Medulla oblongata (tissue), 1 donor: ENCODE measurements at regions not wholly inside any gene's neighbourhood (a gene's known extent, or its start where the extent isn't known, plus 50 kb on each side); places are given as distances from the start of the nearest gene placed in this dataset.
A peak's percentile ranks its signal among the peaks of the same experiment; 100 is the strongest.

ENCODE experiments used
- DNase-seq: peaks from one replicate; pipeline ENCODE4 v3.0.0-alpha.2; 2015; ENCODE audit errors: extremely low spot score

DNA sequence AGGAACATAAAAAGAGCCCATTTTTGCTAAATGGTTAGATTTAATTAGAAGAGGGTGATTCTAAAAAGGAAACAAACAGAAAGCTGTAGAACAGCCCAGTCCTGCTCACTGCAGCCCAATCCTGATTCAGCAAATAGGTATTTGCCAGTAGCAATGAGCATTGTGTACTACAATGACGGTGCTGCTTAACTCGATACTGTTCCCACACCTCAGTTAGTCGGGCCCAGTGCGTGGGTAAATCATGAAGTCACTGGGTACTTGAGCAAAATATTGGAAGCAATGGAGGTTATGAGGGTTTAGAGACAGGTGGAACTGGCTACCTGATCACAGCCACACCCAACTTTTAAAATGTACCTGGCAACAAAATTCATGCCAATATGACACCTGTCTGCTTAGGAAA is 101.5 kb upstream of the ADGRL2 start:
- DNase-seq, result no peak

DNA sequence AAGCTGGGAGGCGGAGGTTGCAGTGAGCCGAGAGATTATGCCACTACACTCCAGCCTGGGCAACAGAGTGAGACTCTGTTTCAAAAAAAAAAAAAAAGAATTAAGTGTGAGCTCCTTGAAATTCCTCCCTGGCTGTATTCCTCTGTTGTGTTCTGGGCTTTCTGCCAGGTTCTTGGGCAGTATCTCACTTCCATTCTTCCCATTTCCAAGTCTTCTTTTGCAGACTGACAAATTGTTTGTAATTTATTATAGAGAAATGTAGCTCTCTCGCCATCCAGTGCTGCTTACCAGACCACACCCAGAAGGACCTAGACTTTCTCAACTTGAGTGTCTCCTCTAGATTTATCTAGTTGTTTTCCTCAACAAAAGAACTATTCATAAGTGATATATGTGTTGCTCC is 105.0 kb upstream of the ADGRL2 start:
- no peak for DNase-seq

DNA sequence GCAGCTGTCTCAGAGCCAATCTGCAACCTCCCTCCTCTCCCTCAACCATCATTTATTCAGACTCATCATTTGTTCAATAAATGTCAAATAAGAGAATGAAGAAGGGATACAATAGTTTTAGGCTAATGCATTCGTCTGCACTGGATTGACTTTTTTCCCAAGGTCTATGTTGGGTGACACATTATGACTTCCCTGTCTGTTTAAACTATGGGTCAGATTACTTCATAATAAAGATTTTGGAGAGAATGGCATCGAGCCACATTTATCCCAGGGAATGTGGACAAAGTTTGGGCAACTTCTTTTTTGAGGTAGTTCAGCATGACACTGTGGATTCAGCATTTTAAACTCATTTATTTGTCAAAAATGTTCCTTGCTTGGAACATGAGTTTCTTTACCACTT is 107.4 kb upstream of the ADGRL2 start:
- DNase-seq, result no peak

DNA sequence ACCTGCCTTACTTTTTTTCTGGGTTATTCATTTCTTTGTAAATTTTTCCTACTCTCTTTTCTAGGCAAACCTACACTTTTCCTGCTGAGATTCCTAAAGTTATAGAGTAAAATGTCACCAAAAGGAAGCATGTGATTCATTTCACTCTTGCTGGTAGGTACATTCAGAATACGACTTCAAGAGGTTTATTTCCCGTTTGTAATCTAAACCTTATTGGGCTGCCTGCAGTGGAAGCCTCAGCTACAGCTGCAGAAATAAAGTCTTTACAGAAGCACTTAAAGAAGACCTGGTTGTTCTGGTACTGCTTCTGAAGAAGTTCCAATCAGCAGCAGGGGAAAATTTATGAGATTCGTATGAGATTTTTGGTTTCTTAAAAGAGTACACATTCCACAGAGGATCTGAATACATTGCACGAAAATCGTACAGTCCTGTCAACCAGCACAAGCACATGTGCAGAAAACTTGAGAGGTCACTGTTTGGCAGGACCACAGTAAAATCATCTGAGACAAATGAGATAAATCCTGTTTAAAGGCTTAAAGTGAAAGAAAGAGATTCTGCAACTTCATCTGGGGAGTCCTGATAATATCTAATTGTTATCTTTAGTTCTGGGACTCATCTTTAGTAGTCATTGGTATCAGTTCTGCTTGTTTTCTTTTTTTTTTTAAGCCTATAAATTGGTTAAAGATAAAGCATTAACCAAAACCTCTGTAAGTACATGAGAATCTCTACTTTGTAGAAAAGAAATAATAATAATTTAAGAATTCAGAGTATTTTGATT is 109.9 kb upstream of the ADGRL2 start:
- DNase-seq, result no peak

DNA sequence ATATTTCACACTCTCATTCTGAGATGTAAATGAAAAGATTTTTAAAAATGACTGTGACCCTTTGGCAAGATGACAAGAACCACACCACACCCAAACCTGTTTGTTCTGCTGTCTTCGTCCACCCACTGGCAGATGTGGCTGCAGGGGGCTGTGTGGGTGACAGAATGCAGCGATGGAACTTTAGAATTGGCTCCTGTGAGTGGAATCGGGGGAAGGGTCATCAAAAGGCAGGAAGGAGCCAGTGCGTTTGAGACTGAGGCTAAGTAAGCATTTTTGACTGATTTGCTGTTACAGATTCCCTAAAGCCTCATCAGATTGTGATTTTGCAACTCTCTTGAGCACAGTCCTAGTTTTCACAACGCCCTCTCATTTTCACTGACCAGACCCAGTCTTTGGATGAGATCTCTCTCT is 111.2 kb upstream of the ADGRL2 start:
- DNase-seq, result no peak

DNA sequence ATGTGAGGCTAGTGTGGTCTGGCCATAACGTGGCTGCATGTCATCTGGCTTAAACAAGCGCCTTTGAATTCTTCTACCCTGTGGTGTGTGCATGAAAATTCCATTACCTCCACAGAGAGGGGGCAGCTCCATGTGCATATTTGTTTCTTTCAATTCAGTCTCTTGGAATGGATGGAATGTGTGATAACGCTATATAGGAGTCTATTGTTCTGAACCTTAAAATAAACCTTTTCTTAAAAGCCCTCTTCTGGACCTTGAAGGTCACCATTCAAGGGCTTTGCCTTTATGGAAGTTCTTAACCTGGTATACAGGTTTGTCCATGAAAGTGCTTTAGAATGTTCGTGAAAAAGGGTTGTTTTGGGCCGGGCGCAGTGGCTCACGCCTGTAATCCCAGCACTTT is 118.2 kb upstream of the ADGRL2 start:
- DNase-seq, result no peak

DNA sequence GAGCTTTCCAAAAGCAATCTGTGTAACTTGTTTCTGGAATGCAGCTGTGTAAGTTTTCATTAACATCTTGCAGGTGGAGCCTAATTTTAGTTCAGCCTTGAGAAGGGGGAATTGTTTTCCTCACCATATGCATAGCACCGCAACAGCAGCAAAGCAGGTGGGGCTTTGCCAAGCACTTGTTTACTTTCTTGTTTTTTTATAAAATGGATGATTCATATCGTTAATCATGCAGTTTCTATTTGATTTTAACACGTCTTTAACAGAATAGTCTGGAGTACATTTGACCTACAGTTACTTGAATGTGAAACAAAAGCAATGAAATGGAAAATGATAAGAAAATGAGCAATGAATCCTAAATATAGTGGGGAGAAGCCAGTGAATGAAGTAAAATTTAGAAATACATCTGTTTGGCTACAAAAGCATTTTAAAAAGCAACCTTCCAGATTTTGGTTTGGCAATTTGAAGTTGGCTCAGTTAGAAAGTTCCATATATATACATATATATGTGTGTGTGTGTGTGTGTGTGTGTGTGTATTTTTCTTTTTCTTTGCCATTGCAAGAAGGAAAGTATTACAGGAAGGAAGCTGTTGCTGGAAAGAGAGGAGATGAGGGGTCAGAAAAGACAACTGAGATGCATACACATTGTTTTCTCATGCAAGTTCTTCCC is 119.0 kb upstream of the ADGRL2 start:
- no peak for DNase-seq

DNA sequence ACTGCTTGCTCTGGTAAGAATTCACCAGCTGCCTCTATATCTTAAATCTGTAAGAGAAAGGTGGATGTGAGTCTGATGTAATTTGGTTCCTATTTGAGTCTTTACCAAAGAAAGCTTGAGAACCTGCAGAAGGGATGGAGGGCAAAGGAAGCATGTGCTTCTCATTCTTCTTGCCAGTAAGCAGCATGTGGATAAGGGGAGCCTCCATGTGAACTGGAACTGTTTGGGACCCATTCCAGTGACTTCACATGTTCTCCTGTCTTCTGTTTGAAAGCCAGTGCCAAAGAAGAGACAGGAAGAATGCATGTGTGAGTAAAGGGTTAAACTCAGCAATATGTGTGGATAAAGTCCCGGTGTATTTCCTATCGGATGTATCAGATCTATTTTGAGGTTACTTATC is 119.6 kb upstream of the ADGRL2 start:
- DNase-seq, result no peak

DNA sequence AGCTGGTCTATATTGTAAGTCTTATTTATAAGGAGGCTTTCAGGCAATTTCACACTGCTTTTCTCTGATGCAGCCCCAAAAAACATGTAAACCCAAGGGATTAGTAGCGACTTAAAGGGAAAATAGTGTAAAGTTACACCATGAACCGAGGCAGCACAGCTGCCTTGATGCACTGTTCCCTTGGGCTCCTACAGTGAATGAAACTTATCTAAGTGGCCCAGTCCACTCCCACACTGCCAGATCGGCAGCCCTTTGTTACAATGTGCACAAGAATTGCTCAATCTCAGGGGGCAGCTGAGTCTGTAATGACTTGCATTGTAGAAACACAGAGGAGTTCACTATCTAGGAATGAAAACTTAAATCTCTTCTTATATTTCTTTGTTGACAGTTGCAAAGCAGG is 120.8 kb upstream of the ADGRL2 start:
- no peak for DNase-seq

DNA sequence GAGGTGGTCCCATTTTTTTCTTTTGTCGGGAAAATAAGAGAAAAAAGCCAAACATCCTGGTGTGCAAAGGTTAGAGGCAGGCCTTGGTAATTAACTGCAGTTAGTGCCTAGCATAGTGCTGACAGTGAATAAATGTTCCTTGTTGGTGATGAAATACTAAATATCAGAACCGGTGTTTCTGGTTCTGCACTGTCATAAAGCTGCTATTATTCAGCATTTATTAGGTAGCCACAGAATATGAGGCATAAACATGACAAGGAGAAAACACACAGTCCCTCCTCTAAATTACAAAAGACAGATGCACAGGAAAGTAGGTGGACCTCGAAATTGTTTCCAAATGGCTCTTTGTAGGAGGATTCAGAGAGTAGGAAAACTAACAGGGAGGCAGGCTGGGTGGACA is 122.0 kb upstream of the ADGRL2 start:
- no peak for DNase-seq

DNA sequence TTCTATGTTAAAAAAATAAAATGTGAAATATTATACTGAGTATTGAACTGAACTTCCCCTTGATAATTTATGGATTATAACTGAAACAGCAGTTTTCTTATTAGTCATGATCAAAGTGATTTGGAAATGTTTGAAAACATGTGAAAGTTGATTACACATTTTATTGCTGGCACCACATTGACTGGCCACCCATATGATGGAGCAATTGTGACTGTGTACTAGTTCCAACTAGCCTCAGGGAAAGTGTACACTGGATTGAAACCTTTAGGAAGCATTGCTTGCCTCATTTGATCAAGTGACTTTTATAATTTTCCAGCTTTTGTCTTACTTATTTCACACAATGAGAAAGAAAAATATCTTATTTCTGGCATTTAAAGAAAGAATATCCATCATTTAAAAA is 128.0 kb upstream of the ADGRL2 start:
- DNase-seq, result no peak

DNA sequence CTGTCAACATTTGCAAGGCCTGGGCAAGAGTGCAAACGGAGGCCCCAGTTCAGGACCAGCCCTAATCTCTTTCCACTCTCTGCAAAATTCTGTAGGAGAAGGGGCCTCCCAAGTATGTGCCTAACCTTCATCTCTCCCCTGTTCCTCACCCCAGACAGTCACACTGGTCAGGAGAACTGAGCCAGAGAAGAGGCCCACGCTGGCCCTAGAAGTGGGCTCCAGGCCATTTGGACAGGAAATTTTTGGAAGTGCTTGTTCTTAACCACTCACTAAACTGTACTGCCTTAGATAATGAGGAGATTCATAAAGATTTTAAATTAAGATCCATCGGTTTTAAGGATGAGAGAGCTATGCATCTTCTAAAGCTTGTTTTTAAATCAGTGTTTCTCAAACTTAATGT is 129.7 kb upstream of the ADGRL2 start:
- no peak for DNase-seq

DNA sequence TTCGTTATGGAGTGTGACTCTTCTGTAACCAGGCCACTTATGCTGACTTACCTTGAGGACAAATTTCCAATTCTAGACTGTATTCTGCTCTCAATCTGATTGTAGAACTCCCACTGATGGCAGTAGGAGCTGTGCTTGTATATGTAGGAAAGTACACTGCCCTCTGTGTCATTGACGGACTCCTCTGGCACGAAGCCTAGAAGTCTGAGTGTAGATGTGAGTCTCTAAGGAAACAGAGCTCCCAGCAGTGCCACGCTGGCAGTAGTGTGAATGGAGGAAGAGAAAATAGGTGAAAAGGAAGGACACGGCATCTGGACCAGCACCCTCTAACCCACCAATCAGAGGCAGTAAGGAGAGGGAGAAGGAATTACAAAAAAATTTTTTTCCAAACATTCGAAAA is 130.4 kb upstream of the ADGRL2 start:
- DNase-seq, result peak; percentile 75

DNA sequence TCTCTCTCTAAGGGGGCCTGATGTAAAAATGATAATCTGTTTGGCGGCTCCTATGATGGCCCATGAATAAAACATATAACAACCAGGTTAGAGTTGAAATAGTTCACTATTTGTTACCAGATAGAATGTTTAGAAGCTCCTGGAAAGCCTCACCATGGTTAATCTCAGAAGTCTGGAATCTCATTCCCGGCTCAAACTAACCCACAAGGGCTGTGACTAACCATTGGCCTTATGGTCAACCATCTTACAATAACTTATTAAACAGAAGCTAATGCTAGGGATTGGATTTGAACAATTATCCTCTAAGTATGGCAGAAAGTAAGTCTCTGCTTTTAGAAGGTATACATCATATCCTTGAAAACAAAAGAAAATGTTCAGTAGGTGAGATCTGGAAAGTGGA is 134.1 kb upstream of the ADGRL2 start:
- DNase-seq, result no peak

DNA sequence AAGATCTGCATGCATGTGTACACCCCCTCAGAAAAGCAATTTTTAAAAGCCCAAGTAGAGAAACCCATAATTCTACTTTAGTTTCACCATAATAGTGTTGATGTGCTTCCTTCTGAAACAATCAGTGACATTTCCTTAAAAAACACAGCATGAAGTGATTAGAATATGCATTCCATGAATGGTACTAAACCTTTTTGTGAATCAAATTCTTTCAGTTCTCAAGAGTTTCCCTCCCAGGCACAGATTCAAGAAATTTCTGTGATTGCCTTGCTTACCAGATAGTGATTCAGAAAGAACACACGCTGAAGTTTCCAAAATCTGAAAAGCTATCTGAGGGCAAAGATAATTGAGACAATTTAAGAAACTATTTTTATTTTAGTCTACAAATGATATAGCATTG is 136.4 kb upstream of the ADGRL2 start:
- DNase-seq, result no peak

DNA sequence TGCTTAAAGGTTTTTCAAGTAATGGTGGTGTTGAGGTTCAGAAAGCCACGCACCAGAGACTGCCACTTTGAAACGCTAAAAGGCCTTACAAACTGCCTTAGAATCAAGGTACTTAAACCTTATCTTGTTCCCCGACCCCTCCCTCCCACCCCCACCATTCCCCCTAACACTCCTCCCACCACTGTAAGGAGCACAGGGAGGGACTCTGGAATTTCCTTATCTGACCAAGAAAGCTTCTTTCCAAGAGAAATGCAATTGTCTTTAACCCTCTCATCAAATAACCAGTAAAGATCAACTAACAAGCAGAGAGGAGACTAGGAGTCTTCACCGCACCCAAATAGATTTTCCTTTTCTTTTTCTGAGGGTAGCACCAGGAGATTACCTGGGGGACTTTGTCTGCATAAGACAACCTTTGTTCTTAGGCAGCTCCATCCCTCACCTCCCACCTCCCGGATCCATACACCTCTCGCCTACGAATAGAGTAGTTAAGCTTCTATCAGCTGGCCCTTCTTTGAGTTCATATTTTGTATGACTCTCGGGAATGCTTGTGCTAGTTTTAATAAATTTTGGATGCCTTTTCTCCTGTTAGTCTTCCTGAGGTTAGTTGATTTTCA is 137.7 kb upstream of the ADGRL2 start:
- DNase-seq, result no peak

DNA sequence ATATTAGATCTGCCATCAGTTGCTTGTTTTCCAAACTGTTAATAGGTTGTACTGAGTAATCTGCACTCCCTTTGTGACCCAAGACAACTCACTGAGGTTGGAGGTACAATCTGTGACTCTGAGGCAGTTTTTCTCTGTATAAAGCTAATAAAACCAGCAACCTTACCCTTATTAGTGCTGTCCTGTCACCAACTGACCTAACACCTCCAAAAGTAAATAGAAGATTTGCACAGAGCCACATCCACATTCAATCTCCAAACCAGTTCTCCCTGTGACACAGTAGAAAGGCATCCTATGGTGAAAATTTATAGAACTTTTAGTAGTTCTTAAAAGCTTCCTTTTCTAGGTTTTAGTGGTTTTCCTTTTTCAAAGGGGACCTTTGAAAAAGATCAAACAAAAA is 140.4 kb upstream of the ADGRL2 start:
- DNase-seq, result no peak

DNA sequence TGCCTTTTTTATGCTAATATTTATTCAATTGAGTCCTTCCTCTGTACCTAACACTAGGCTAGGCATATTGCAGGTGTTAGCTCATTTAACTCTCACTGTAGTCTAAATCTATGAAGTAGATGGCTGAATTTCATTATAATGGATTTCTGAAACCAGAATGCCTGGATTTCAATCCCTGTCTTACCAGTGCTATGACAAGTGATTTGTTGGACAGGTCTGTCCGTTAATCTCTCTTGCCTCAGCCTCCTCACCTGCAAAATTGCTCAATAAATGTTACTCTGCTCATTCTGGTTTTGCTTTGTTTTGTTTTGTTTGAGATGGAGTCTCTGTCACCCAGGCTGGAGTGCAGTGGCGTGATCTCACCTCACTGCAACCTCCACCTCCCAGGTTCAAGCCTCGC is 146.1 kb upstream of the ADGRL2 start:
- DNase-seq, result no peak

DNA sequence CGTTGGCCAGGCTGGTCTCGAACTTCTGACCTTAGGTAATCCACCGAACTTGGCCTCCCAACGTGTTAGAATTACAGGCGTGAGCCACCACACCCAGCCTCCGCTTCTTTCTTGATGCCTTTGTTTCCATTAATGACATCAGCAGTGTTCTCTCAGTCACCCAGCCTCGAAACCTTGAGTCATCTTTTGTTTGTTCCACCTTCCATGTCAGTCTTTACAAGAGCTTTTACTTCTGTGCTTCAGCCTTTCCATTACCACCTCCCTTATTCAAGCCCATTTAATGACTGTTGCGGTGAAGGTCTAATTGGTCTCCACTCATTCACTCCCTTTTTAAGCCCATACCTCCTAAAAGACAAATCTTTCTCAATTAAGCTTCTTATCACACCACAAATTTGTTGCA is 146.6 kb upstream of the ADGRL2 start:
- DNase-seq, result no peak

DNA sequence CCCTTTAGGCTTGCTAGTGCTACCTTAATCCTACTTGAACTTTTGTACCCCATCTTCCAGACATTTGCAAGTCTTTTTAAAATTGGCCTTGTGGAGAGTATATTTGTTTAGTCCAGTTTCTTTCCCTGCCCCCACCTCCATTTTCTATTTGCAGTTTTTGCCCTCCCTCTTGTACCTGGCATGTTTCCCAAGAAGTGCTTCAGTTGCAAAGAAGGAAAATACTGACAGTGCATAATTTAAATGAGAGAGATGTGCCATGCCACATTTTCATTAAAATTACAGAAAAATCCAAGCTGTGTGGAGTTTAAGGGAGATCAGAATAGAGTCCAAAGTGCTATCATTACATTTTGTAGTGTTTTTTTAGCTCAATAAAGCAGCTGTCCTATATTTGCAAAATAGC is 150.0 kb upstream of the ADGRL2 start:
- DNase-seq, result peak; percentile 22

DNA sequence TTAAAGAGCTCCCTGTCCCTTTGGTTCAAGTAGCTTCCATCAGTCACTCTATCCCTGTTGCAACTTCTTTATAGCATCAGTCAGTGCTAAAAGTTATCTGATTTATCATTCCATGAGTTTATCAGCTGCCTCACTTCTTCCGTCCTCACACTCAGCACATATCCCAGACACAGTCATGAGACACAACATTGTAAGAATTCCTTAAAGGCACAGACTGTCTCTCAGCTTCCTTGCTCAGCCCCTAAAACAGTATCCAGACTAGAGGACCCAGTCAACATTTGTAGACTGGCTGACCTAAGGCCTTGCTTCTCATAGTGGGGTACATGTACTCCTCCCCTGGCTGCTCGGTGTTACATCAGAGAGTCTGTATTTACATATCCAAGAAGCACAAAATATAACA is 164.9 kb upstream of the ADGRL2 start:
- no peak for DNase-seq

DNA sequence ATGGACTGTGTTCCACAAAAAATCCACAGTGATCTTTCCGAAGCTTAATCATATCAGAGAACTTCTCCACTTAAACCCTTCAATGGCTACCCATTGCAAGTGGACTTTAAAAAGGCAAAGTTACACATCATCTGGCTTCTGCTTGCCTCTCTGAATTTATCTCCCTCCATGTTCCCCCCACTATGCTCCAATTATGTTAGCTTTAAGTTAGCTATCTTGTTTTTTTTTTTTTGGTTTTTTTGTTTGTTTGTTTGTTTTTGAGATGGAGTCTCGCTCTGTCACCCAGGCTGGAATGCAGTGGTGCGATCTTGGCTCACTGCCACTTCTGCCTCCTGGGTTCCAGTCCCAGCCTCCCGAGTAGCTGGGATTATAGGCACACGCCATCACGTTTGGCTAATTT is 166.4 kb upstream of the ADGRL2 start:
- DNase-seq, result no peak

DNA sequence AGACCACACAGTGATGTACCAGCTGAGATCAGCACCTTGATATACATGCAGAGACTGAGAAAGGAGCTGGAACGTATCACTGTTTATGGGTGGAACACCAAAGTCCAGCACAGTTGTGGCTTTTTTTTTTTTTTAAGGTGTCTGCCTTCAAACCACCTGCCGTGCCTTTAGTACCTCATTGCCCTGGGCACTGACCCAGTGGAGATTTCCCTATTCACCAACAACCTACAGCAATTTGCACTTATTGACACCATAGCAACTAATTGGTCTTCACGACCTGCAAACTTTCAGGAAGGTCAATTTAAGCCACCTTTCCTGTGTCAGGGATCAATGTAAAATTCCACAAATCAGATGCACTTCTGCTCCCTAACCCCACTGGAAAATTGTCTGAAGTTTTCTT is 181.6 kb upstream of the ADGRL2 start:
- DNase-seq, result no peak
